OCI-LY3 (cell line): ENCODE measurements at regions not wholly inside any gene's neighbourhood (a gene's known extent, or its start where the extent isn't known, plus 50 kb on each side); places are given as distances from the start of the nearest gene placed in this dataset.
"Not testable (repeated sequence)": the region's sequence is repeated elsewhere in the genome, so short reads cannot be mapped to it uniquely, and the experiment has no call there.

Experiments
- H2AFZ ChIP-seq: fragments of 200-600, 300-600 bp; shearing (Covaris generic); 2 replicates; pipeline ENCODE4 v1.6.0; 2014; ENCODE audit warnings: antibody characterized with exemption, low read depth, low read length
- H3K27ac ChIP-seq: fragments of 200-600, 300-600 bp; sonication (generic); 2 replicates; pipeline ENCODE4 v1.5.1; 2014; ENCODE audit warnings: mild to moderate bottlenecking, low read length, moderate library complexity, mixed read lengths
- H3K27me3 ChIP-seq: fragments of 200-600, 300-600 bp; sonication (generic); 2 replicates; pipeline ENCODE4 v1.6.1; 2014; ENCODE audit warnings: low read depth, low read length, mixed read lengths
- H3K36me3 ChIP-seq: fragments of 200-600, 300-600 bp; sonication (generic); replicated peaks from 2 replicates; pipeline ENCODE3; 2014; ENCODE audit warnings: low read depth, low read length, mixed read lengths
- H3K4me1 ChIP-seq: fragments of 300-600, 200-600 bp; sonication (generic); 2 replicates; pipeline ENCODE4 v1.6.1; 2014; ENCODE audit warnings: low read length, mixed read lengths
- H3K4me2 ChIP-seq: fragments of 200-600, 300-600 bp; sonication (generic); 2 replicates; pipeline ENCODE4 v1.6.1; 2014; ENCODE audit warnings: low read length, mixed read lengths
- H3K4me3 ChIP-seq: fragments of 300-600, 200-600 bp; sonication (generic); 2 replicates; pipeline ENCODE4 v1.5.1; 2014; ENCODE audit warnings: antibody characterized with exemption, mild to moderate bottlenecking, low read length, moderate library complexity
- H3K79me2 ChIP-seq: fragments of 300-600, 200-600 bp; shearing (Covaris generic); 2 replicates; pipeline ENCODE4 v1.6.1; 2014; ENCODE audit warnings: mild to moderate bottlenecking, low read length, mixed read lengths
- H3K9ac ChIP-seq: fragments of 300-600, 200-600 bp; shearing (Covaris generic); 2 replicates; pipeline ENCODE4 v1.6.0; 2014; ENCODE audit warnings: mild to moderate bottlenecking, low read length, moderate library complexity
- H3K9me3 ChIP-seq: fragments of 200-600, 300-600 bp; shearing (Covaris generic); 2 replicates; pipeline ENCODE4 v1.6.1; 2014; ENCODE audit warnings: low read length, mixed read lengths; ENCODE audit not compliant: insufficient read depth
- H4K20me1 ChIP-seq: fragments of 200-600, 300-600 bp; sonication (generic); 2 replicates; pipeline ENCODE4 v1.6.1; 2016; ENCODE audit warnings: low read length, mixed read lengths; ENCODE audit not compliant: insufficient read depth
- CTCF ChIP-seq: fragments of 200-600, 300-600 bp; sonication (generic); IDR thresholded peaks from 2 replicates; pipeline ENCODE4 v1.5.1; 2014; ENCODE audit warnings: antibody characterized with exemption, low read length, low read depth
- EZH2phosphoT487 ChIP-seq: fragments of 200-600 bp; shearing (Covaris generic); IDR thresholded peaks from 2 replicates; pipeline ENCODE4 v1.6.1; 2018; ENCODE audit warnings: antibody characterized with exemption, mixed run types, low read depth

DNA sequence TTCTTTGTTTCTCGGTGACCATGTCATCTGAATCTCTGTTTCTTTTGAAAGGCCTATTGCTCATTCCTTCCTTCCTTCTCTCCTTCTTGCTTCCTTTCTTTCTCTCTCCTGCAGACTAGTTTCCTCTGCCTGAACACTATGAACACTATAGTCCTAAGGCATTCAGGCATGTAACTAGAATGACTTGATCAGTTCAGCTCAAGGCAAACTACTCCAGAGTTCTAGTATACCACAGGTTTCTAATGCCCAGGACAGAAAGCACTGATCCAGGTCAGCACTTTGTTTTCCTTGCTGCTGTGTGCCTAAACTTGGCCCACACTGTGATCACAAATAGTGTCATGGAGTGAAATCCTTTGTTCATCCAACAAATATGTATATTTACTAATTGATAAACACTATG lies 324.1 kb upstream of the GJE1 start:
- Histone ChIP-seq H3K4me1 (no peaks in the 10 kb centered on the region), H4K20me1 (no peaks in the 10 kb centered on the region), H3K4me2 (no peak overlapping the region), H3K27me3 (no peaks in the 10 kb centered on the region), H3K27ac (no peak overlapping the region), H3K9me3 (no peaks in the 10 kb centered on the region), H3K4me3 (no peak overlapping the region), H3K79me2 (no peaks in the 10 kb centered on the region), H2AFZ (no peak overlapping the region), H3K9ac (no peak overlapping the region), H3K36me3 (no peaks in the 10 kb centered on the region)
- TF ChIP-seq CTCF: no peak
- TF ChIP-seq EZH2phosphoT487: no peak

DNA sequence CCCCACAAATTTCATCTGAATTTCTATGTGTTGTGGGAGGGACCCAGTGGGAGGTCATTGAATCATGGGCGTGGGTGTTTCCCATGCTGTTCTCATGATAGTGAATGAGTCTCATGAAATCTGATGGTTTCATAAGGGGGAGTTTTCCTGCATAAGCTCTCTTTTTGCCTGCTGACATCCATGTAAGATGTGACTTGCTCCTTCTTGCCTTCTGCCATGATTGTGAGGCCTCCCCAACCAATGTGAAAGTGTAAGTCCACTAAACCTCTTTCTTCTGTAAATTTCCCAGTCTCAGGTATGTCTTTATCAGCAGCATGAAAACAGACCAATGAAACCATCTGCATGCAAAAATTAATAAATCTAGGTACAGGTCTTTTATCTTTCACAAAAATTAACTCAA lies 331.8 kb upstream of the GJE1 start:
- not testable (repeated sequence) for H4K20me1 ChIP-seq, H3K27me3 ChIP-seq, H3K9me3 ChIP-seq, H3K4me2 ChIP-seq, H3K4me3 ChIP-seq, H3K4me1 ChIP-seq, H3K9ac ChIP-seq, H3K36me3 ChIP-seq, H3K79me2 ChIP-seq, H3K27ac ChIP-seq, H2AFZ ChIP-seq

- Histone ChIP-seq H3K27me3 (no peaks in the 10 kb centered on the region), H3K4me1 (no peaks in the 10 kb centered on the region), H3K79me2 (no peaks in the 10 kb centered on the region), H4K20me1 (no peaks in the 10 kb centered on the region), H3K4me2 (no peak overlapping the region), H3K9ac (no peak overlapping the region), H3K36me3 (no peaks in the 10 kb centered on the region), H3K9me3 (no peaks in the 10 kb centered on the region), H3K4me3 (no peak overlapping the region), H2AFZ (no peak overlapping the region), H3K27ac (no peak overlapping the region)
- TF ChIP-seq EZH2phosphoT487 (no peak), CTCF (no peak)
These were observed 341.8 kb upstream of the GJE1 start for GRCh38 chr6:141790921-141791320.

GRCh38 chr6:141788096-141788495 lies 344.6 kb upstream of the GJE1 start:
- Histone ChIP-seq H4K20me1 (no peaks in the 10 kb centered on the region), H3K27ac (no peak overlapping the region), H3K9ac (no peak overlapping the region), H3K4me1 (no peaks in the 10 kb centered on the region), H3K36me3 (no peaks in the 10 kb centered on the region), H3K4me2 (no peak overlapping the region), H3K79me2 (no peaks in the 10 kb centered on the region), H3K4me3 (no peak overlapping the region), H3K27me3 (no peaks in the 10 kb centered on the region), H2AFZ (no peak overlapping the region), H3K9me3 (no peaks in the 10 kb centered on the region)
- TF ChIP-seq EZH2phosphoT487 (no peak), CTCF (no peak)

DNA sequence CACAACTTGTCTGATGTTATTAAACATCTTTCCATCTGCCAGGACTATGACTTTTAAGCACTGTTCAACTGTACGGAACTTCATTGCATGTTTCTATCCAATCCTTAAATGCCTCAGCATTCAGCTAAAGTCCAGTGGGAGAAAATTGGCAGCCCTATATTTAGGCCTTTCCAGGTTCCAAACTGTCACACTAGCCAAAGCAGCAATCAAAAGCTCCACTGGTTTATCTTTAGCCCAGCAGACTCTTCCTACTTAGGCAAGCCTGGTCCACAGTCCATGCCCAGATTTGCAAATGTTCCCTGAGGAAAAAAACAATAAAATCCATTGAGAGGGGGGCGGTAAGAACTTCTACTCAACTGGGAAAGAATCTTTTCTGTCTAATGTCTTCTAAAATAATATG lies 349.1 kb upstream of the GJE1 start:
- no peak overlapping the region for H3K4me3 ChIP-seq
- no peak overlapping the region for H3K27ac ChIP-seq
- H4K20me1 ChIP-seq: no peaks in the 10 kb centered on the region
- no peaks in the 10 kb centered on the region for H3K9me3 ChIP-seq
- H3K9ac ChIP-seq: no peak overlapping the region
- no peaks in the 10 kb centered on the region for H3K4me1 ChIP-seq
- H2AFZ ChIP-seq: no peak overlapping the region
- H3K4me2 ChIP-seq: no peak overlapping the region
- no peaks in the 10 kb centered on the region for H3K36me3 ChIP-seq
- H3K79me2 ChIP-seq: no peaks in the 10 kb centered on the region
- TF ChIP-seq CTCF: no peak
- no peak for TF ChIP-seq EZH2phosphoT487
- no peaks in the 10 kb centered on the region for H3K27me3 ChIP-seq
